ENCODE measurements at regions not wholly inside any gene's neighbourhood (a gene's known extent, or its start where the extent isn't known, plus 50 kb on each side); places are given as distances from the start of the nearest gene placed in this dataset.
A peak's percentile ranks its signal among the peaks of the same experiment; 100 is the strongest.

DNA sequence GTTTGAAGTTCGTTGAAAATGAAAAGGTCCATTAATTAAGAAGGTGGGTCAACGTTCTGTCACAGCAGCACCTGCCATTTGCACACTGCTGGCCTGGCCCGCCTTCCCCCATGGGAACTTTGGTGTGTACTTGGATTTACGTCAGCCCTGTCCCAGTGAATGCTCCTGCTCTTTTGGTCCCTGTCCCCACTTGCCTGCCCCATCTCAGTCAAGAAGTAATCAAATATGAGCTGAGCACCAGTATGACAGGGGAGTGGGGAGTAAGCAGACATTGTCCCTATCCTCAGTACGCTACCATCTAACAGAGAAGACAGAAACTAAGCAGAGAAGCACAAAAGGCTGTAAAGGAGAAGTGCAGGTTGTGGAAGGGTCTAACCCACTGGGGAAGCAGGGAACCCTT lies 65.1 kb downstream of the SLC4A3 start:
- no peaks in the 10 kb centered on the region for H4K20me1 ChIP-seq
- H3K4me3 ChIP-seq = no peak overlapping the region
- no peaks in the 10 kb centered on the region for H3K36me3 ChIP-seq
- peaks cover 11% of the 10 kb centered on the region for H3K9me3 ChIP-seq
- peak overlapping the region; percentile 64 for H3K4me2 ChIP-seq
- H3K4me1 ChIP-seq = peaks cover 56% of the 10 kb centered on the region
- TF ChIP-seq Cebpa-rat (IDR thresholded peaks at IDR 0.05) = no peak
- H3K27ac ChIP-seq = no peak overlapping the region
- H3K9ac ChIP-seq = no peak overlapping the region
- H3K27me3 ChIP-seq = no peaks in the 10 kb centered on the region

DNA sequence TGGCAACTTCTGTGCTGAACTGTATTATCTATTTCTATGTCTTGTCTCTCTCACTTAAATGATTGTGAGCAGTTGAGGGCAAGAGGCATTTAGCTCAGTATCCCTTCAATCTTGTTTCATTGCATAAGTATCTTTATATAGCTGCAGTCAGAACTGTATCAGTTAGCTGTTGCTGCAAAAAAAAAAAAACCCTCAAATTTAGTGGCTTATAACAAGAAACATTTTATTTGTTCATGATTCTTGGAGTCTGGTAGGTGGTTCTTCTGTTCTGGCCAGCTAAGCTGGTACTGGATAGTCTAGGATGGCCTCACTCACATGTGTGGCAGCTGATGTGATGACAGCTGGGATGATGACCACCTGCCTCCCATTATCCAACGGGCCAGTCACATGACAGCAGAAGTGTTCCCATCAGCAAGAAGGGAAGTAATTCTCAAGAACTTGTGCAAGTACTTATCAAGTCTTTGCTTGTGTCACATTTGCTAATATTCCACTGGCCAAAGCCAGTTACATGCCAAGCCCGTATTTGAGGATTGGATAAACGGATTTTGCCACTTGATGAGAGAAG lies 67.8 kb downstream of the SLC4A3 start:
- no peak for TF ChIP-seq Cebpa-rat (IDR thresholded peaks at IDR 0.05)
- no peak overlapping the region for H3K4me2 ChIP-seq

DNA sequence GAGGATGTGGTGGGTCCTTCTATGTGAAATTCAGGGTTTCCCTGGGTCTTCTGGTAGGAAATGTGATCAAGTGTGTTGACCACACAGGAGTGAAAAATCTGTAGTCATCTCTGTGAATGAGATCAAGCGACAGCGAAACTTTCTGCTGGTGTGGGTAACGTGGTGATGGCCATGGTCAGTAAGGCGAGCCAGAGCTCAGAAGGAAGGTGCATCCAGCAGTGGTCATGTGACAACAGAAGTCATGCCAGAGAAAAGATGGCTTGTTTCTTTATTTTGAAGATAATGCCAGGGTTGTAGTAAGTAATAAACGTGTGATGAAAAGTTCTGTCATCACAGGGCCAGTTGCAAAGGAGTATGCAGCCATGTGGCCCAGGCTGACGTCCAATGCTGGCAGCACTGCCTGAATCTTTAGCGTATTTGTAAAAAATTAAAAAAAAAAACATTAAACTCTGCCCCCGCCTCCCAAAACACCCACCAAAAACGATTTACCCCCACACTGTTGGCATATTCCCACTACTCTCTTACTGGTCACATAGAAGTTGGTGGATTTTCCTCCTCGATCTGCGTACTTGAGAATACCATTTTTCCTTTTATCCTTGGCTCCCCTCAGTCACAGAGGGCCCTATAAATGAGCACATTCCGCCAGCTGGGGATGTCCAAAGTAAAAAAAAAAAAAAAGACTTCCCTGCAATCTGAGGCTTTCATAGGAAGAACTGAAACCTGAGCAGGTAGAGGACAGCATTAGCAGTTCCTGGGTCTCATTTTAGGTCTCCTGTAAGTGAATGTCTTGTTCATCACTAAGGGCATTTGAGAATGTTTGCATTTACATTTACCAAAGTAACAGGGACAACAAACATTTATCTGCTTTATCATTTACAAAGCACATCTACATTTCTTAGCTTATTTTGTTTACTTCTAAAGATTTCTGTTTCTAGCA lies 70.6 kb downstream of the SLC4A3 start:
- H3K27ac ChIP-seq = no peak overlapping the region
- no peaks in the 10 kb centered on the region for H3K27me3 ChIP-seq
- H3K9ac ChIP-seq = no peak overlapping the region
- H4K20me1 ChIP-seq = no peaks in the 10 kb centered on the region
- H3K4me1 ChIP-seq = peaks cover 53% of the 10 kb centered on the region
- peaks cover 10% of the 10 kb centered on the region for H3K9me3 ChIP-seq
- H3K4me2 ChIP-seq = peak overlapping the region; percentile 78
- no peak for TF ChIP-seq Cebpa-rat (IDR thresholded peaks at IDR 0.05)
- H3K36me3 ChIP-seq = no peaks in the 10 kb centered on the region
- peak overlapping the region; percentile 23; the same call in 1 of the 2 replicates for H3K4me3 ChIP-seq

More for the DNA sequence above, 67.8 kb downstream of the SLC4A3 start:
- no peak overlapping the region for H3K9ac ChIP-seq
- H3K36me3 ChIP-seq = no peaks in the 10 kb centered on the region
- H3K4me1 ChIP-seq = peaks cover 73% of the 10 kb centered on the region
- H3K27me3 ChIP-seq = no peaks in the 10 kb centered on the region
- peaks cover 11% of the 10 kb centered on the region for H3K9me3 ChIP-seq
- H4K20me1 ChIP-seq = no peaks in the 10 kb centered on the region
- H3K4me3 ChIP-seq = no peak overlapping the region
- no peak overlapping the region for H3K27ac ChIP-seq

DNA sequence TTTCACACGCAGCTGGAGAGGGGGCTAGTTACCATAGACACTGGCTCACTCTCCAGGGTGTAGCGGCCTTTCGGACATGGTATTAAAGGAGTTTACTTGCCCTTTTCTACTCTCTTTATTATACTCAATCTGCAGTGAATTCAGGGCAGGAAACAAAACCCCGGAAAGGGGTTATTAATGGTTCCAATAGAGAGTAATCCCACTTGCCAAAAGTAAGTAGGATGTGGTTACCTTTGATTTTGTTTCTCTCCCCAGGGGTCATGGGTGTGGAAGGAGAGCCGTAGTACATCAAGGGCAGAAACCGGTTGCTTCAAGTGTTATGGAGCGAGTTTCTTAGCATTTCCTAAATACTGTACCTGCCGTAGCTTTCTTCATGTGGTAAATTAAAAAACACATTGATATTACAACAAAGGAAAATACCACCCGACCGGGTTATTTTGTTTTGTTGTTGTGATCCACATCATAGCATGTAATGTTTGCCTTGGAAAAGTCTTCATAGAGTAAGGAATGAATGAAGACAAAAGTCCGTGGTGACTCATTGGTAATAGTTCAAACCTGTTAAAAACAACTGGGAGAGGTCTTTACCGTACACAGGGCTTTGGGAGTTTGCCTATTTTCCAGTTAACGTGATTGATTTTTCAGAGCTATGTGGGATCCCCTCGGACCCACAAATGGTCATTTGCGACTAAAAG lies 71.5 kb downstream of the SLC4A3 start:
- H3K9me3 ChIP-seq = peaks cover 2% of the 10 kb centered on the region
- H3K27ac ChIP-seq = no peak overlapping the region
- no peak for TF ChIP-seq Cebpa-rat (IDR thresholded peaks at IDR 0.05)
- H3K4me1 ChIP-seq = peaks cover 53% of the 10 kb centered on the region
- H3K4me3 ChIP-seq = peak overlapping the region; percentile 23; the same call in 1 of the 2 replicates
- no peaks in the 10 kb centered on the region for H3K36me3 ChIP-seq
- H3K4me2 ChIP-seq = peak overlapping the region; percentile 78
- no peaks in the 10 kb centered on the region for H3K27me3 ChIP-seq
- H3K9ac ChIP-seq = no peak overlapping the region
- H4K20me1 ChIP-seq = no peaks in the 10 kb centered on the region

DNA sequence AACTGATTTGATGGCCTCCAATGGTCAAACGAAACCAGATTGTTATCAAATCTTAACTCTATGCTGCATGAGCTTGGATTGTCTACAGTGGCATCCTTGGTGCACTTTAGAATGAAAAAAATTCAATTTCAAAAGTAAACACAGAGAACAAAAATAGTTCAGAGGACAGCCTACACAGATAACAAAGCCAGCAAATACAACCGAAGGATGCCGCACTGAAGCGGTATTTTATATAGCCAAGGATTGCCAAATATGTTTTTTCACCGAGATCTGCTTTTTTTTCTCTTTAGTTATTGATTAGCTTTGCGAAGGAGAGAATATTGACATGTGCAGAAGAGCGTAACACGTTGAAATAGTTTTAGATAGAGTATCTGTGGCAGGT lies 72.0 kb downstream of the SLC4A3 start:
- Histone ChIP-seq H3K27me3 (no peaks in the 10 kb centered on the region), H4K20me1 (no peaks in the 10 kb centered on the region), H3K4me1 (peaks cover 58% of the 10 kb centered on the region), H3K4me3 (no peak overlapping the region), H3K9ac (no peak overlapping the region), H3K9me3 (no peaks in the 10 kb centered on the region), H3K4me2 (peak overlapping the region; percentile 78), H3K27ac (no peak overlapping the region), H3K36me3 (no peaks in the 10 kb centered on the region)
- TF ChIP-seq Cebpa-rat (IDR thresholded peaks at IDR 0.05) = no peak

DNA sequence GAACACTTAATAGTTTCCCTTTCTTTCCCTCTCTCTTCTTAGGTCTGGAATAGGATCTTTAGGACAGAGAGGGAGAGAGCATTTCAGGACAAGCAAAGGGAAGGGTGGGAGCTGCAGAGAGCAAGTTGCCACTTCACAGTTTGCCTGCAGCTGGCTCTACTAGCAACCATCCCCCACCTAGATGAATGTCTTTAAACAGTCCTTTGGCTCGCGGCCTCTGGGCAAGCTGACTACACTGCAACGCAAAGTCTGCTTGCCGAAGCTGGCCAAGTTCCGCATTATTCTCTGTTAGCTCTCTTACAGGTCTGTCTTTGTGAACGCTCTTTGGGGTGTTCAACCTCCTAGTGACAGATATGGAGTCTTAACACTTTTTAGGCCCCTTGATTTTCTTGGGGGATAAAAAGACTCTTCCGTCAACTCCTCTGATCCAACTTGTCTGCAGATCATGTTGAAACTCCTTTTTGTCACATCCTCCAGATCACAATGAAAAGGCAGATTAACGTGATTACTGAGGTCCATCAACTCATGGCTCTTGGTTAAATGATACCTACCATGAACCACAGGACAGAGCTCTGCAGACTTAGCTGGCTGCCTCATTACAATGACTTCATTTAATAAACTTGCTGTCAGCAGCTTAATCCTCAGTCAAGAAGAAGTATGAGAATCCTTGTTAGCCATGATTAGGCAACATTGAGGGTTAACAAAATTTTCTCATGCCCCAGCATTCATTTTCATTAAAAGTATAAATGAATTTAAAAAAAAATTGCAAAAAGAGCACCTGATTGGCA lies 74.6 kb downstream of the SLC4A3 start:
- Histone ChIP-seq H3K9me3 (no peaks in the 10 kb centered on the region), H3K4me3 (no peak overlapping the region), H3K4me2 (no peak overlapping the region), H3K9ac (no peak overlapping the region), H3K27ac (no peak overlapping the region), H3K27me3 (no peaks in the 10 kb centered on the region), H3K4me1 (peaks cover 58% of the 10 kb centered on the region), H4K20me1 (no peaks in the 10 kb centered on the region), H3K36me3 (no peaks in the 10 kb centered on the region)
- no peak for TF ChIP-seq Cebpa-rat (IDR thresholded peaks at IDR 0.05)

DNA sequence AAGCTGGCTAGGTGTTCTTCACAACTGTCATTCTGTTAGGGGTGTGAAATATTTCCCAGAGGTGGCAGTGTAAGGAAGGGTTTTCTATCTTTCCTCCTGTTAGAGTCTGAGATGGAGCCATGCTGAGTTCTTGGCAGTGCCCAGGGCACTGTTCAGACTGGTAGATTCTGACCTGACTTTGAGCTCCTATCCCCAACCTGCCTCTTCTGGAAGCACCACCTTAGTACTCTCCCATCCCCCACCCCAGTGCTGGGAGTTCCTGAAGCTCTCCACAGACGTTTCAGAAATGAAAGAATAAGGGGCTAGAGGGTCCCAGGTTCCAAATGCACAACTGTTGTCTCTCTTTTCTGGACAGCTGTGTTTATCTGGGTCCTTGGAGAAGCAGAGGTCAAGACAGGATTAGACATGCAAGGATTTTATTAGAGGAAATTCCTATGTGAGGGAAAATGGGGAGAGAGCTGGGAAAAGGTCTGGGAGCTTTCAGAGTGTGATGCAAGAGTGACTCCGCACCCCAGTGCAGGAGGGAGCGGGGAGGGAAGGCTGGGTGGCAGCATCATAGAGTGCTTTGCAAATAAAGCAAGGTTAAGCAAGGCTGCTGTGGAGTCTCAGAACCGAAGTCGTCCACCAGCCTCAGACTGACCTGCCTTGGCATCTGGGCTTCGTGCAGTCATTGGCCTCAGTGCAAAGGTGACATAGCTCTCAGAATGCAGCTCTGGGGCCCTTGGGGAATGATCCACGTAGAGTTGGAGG lies 75.5 kb downstream of the SLC4A3 start:
- Histone ChIP-seq H3K27ac (no peak overlapping the region), H3K4me2 (peak overlapping the region; percentile 62; the same call in 1 of the 2 replicates), H4K20me1 (no peaks in the 10 kb centered on the region)

DNA sequence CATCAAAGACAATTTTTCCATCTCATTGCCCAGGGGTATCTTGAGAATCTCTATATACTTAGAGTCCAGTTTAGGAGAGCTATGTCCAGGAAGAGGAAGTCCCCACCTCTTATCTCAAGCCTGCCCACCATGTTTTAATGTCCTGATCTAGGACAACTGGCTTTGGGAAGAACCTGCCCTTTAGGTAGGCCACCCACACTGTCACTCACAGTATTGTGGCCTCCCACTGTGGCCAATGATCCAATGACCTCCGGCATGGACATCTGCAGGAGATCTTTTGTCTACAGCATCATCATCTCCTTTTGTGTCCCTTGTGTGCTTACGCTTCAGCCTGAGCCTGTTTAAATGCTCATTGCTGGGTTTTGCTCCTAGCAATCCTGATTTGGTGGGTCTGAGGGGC lies 77.4 kb downstream of the SLC4A3 start:
- Histone ChIP-seq H3K9me3 (no peaks in the 10 kb centered on the region), H3K27ac (no peak overlapping the region), H4K20me1 (no peaks in the 10 kb centered on the region), H3K4me3 (no peak overlapping the region), H3K27me3 (no peaks in the 10 kb centered on the region), H3K9ac (no peak overlapping the region), H3K4me1 (peaks cover 35% of the 10 kb centered on the region), H3K4me2 (peak overlapping the region; percentile 62), H3K36me3 (no peaks in the 10 kb centered on the region)
- no peak for TF ChIP-seq Cebpa-rat (IDR thresholded peaks at IDR 0.05)

More for the DNA sequence above, 75.5 kb downstream of the SLC4A3 start:
- TF ChIP-seq Cebpa-rat (IDR thresholded peaks at IDR 0.05) = no peak
- Histone ChIP-seq H3K9ac (no peak overlapping the region), H3K9me3 (no peaks in the 10 kb centered on the region), H3K4me1 (peaks cover 54% of the 10 kb centered on the region), H3K27me3 (no peaks in the 10 kb centered on the region), H3K36me3 (no peaks in the 10 kb centered on the region), H3K4me3 (no peak overlapping the region)

DNA sequence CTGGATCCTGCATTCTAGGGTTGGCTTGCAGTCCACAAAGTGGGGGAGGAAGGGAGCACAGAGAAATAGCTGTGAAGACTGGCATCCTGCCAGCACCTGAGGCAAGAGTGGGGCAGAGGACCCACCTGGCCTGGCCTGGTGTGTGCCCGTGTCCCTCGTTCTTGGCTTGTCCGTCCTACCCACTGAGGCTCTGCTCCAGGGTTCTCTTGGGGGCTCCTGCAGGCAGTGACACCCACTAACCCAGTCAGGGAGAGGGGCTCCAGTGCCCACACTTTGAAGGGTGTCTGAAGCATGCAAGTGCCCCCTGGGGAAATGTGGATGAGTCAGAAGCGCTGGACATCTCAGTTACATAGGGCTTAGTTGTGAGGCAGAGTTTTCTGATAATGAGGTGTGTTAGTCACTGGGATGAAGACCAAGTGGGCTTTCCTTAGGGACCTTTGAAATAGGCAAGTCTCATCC lies 79.4 kb downstream of the SLC4A3 start:
- H3K9ac ChIP-seq = no peak overlapping the region
- H3K4me3 ChIP-seq = no peak overlapping the region
- no peaks in the 10 kb centered on the region for H3K9me3 ChIP-seq
- H3K36me3 ChIP-seq = no peaks in the 10 kb centered on the region
- no peaks in the 10 kb centered on the region for H3K27me3 ChIP-seq
- H3K27ac ChIP-seq = no peak overlapping the region
- no peak for TF ChIP-seq Cebpa-rat (IDR thresholded peaks at IDR 0.05)
- H4K20me1 ChIP-seq = no peaks in the 10 kb centered on the region
- H3K4me1 ChIP-seq = peaks cover 29% of the 10 kb centered on the region
- no peak overlapping the region for H3K4me2 ChIP-seq
